HG03175 (cell line): ENCODE measurements at regions not wholly inside any gene's neighbourhood (a gene's known extent, or its start where the extent isn't known, plus 50 kb on each side); places are given as distances from the start of the nearest gene placed in this dataset.

Experiments
- ATAC-seq: cut with Tn5 transposase; IDR thresholded peaks from one replicate; pipeline ENCODE4 v1.9.1; 2021; ENCODE audit warnings: mild to moderate bottlenecking, moderate library complexity; ENCODE audit not compliant: unreplicated experiment

DNA sequence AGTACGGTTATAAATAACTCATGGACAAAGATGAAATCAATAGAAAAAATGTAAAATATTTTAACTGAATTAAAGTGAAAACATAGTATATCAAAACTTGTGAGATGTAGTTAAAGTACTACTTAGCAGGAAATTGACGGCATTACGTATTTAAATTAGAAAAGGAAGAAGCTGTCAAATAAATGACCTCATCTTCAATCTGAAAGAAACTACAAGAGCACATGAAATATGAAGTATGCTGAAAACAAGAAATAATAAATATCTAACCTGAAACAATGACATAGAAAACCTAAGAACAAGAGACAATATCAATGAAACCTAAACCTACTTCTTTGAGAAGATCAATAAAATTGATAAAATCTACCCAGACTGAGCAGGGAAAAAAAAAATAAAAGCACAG is 122.2 kb upstream of the PDE4B start:
- ATAC-seq: no peak

- no peak for ATAC-seq
Measured at GRCh38 chr1:65674522-65674921, 118.2 kb upstream of the PDE4B start.

GRCh38 chr1:65679773-65680172 is 112.9 kb upstream of the PDE4B start:
- no peak for ATAC-seq

DNA sequence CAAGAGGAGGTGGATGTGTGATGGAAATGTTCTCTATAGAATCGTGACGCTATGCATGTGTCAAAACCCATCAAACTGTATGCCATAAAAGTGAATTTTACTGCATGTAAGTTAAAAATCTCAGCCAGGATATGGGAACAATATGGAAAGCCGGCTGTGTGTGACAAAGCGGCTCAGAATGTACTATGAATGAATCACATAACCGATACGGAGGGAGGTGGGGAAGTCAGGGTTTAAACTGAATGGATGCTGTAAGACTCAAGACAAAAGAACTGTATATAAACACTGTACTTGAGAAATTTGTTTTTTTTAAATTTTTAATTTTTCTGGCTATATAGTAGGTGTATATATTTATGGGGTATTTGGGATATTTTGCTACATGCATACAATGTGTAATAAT is 111.6 kb upstream of the PDE4B start:
- no peak for ATAC-seq

DNA sequence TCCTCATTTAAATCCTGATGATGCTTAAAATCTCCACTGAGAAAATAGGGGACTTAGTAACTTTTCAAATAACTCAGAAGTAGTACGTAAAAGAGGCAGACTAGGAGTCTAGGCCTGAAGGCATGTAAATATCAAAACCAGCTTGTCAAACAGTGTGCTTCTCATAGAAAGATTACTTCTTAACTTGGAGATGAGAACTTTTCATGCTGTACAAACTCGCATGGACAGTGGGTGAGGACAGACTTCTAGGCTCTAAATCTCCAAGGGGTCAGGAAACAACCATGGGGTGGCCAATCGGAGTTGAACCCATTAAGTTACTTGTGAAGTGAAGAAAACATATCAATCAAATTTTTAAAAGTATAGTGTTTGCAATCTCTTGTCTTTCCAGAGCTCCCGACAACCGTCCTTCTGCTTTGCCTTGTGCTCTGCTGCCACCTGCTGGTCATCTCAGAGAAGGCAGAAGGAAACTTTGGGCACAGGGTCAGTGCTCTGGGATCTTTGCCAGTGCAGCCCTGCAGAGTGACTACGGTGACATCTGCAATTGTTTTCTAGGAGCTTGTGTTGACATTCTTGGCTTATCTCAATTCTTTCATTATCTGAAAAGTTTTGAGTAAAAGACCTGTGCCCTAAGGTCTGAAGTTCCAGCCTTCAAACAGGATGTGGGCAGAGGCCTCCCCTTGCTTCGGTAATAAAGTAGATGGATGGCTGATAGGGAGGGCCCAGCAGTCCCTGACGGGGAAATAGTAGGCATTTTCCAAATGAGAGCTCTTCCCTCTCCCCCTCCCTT is 105.1 kb upstream of the PDE4B start:
- ATAC-seq: peak; percentile 93

- no peak for ATAC-seq
Measured at GRCh38 chr1:65688215-65688566, 104.5 kb upstream of the PDE4B start.

DNA sequence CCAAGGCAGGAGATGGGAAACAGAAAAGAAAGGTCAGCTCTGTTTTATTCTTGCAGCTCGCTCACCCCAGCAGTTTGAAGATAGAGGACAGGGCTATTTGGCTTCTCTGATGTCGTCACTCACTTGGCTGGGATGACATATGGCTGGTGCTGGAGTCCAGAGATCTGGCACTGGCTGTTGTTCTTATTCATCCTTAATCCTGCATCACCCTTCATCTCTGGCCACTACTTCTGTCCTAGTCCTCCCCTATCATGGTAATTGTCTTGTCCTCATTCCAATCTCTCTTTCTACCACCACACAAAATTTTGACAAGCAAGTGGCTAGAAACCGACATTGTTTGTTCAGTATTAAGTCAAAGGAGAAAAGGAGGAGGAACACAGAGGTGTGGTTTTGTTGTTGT is 103.8 kb upstream of the PDE4B start:
- no peak for ATAC-seq

DNA sequence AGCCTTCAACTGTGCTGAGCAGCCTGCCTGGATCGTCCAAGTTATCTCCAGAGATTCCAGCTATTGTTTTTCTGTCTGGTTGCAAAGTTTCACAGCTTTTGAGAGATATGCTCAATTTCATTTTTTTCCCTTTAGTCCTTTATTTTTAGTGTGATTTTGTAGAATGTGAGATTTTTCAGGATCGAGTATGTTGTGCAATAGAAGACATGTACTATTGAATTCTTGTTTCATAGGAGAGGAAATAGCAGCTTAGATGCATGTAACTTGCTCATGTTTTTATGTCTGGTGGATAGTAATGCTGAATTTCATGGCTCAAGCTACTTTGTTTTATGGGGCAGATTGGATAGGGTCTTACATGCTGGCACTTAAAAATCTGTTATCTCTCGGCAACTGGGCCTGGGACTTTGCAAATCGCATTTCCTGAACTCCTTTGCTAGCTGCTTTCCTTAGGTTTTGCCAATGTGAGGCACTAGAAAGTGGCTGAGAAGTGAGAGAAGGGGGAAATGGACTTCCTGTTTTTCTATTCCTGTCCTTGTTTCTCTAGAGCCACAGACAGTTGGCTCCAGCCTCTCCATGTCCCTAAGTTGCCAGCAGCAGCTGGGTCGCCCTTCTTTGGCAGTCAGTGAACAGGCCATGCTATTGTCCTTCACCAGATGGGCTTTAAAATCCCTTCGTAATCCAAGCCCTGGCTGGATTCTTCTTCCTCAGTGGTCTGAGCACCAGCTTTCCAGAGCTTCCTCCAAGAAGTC is 101.4 kb upstream of the PDE4B start:
- no peak for ATAC-seq

DNA sequence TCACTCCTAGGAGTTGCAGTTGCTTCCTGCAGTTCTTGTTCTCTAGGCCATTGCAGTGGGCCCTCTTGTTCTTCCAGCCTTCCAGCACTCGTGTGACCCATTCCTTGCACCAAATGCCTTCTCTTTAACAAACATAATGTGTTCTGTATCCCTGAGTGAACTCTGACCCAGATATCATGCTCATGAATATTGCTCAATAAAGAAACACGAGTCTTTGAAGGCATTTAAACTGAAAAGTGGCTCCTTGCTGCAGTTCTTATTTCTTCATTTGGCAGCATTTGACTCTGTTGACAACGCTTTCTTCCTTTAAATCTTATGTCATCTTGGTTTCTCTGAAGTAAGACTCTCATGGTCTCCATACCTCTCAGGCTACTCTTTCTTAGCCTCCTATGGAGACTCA is 100.7 kb upstream of the PDE4B start:
- no peak for ATAC-seq

- no peak for ATAC-seq
Measured at GRCh38 chr1:65694126-65694525, 98.6 kb upstream of the PDE4B start.

DNA sequence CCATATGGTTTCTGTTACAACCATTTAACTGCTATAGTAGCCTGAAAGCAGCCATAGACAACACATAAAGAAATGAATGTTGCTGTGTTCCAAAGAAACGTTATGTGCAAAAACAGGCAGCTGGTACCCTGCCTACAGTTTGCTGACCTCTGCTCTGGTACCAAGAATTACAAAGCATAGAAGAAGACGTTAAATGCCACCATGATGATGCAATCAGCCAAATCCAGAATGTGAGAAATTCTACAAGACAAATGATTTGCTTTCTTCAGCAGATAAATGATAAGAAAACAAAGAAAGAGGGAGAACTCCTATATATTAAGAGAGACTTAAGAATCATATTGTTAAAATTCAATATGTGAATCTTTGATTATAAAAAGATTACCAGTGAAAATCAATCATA is 97.8 kb upstream of the PDE4B start:
- no peak for ATAC-seq

GRCh38 chr1:65698590-65698989 is 94.1 kb upstream of the PDE4B start:
- no peak for ATAC-seq

GRCh38 chr1:65703853-65704252 is 88.8 kb upstream of the PDE4B start:
- ATAC-seq: no peak

GRCh38 chr1:65704318-65704717 is 88.4 kb upstream of the PDE4B start:
- ATAC-seq: no peak

- ATAC-seq: no peak
Measured at GRCh38 chr1:65717815-65718454, 74.8 kb upstream of the PDE4B start.

- ATAC-seq: no peak
Measured at GRCh38 chr1:65719391-65719790, 73.3 kb upstream of the PDE4B start.

DNA sequence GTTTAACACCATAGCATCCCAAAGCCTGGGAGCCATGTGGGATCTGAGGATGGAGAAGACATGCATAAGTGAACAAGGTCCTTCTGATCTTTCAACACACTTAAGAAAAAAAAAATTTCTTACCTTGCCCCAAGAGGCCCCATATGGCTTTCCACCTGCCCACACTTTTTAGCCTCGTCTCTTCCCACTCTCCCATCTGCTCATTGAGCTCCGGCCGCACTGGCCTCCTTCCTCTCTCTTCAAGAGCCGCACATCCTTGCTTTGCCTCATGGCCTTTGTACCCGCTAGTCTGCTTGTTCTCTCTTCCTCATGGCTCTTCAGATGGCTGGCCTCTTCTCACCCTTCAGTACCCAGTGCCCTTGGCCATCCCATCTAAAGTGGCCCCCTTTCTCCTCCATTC is 70.2 kb upstream of the PDE4B start:
- no peak for ATAC-seq

DNA sequence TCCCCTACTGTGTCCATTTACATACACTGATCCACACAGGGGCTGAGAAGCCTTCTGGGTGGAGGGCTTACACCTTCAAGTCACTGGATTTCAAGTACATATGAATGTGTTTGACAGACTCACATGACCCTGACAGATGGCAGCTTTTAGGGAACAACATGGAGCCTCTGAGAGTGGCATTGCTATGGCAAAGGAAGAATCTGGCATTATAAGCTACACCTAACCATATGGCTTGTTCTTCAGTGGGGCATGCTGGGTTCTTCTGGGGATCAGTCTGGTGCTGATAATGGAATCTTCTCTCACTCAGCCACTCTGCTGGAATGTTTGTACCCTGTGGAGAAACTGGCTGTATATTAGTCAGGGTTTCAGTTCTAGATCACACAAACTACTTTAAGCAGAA is 68.5 kb upstream of the PDE4B start:
- no peak for ATAC-seq

DNA sequence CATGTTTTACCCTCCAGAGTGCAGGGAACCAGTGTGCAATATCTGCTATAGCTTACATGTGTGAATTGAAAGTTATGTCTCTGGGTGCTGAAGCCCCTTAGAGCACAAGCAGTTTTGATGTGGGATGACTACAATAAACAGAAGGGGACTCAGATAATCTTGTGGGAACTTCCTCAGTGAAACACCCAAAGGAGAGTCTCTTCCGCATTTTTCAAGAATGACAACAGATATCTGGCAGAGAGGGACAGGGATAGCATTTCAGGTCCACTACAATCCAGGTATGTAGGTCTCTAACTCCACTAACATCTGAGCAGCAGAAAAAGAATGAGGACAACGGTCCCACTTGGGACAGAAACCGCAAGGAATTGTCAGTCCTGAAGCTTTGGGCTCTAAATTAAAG is 67.6 kb upstream of the PDE4B start:
- ATAC-seq: no peak

GRCh38 chr1:65728504-65728903 is 64.2 kb upstream of the PDE4B start:
- no peak for ATAC-seq

DNA sequence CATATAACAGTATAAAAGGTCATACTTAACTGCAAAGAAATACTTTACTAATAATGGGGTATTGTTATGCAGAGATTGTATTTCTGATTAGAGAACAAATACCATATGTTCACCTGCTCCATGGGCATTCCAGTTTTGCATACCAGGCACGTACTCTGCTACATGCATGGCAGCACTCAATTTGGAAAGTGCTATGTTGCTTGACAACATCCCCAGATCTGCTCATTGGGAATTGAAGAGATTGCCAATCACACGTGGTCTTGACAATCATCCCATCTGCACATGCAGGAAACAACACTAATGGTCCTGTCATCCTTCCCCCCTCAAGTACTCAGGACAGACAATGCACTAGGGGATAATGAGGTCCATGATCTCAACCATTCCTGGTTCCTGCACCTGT is 63.4 kb upstream of the PDE4B start:
- ATAC-seq: no peak

DNA sequence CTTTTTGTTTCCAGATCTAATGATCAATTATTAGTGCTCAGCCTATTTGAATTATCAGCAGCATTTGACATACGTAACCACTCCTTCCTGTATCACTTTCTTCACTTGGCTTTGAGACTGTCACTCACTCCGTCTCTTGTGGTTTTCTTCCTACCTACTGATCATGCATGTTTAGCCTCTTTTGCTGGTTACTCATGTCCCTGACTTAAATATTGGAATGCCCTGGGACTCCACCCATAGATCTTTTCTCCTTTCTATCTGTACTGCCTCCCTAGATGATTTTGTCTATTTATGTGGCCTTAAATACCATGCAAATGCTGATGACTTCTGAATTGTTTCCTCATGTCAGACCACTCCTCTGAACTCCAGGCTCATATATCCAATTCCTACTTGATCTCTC is 57.7 kb upstream of the PDE4B start:
- no peak for ATAC-seq
